Transverse colon (tissue), 4 donors: ENCODE measurements at regions not wholly inside any gene's neighbourhood (a gene's known extent, or its start where the extent isn't known, plus 50 kb on each side); places are given as distances from the start of the nearest gene placed in this dataset.
"Not testable (repeated sequence)": the region's sequence is repeated elsewhere in the genome, so short reads cannot be mapped to it uniquely, and the experiment has no call there.

Source experiments
- DNase-seq: peaks from one replicate; pipeline ENCODE4 v3.0.0-alpha.2; 2019
- H3K27ac ChIP-seq, 4 donors: fragments of 200-600 bp; sonication (generic); 2 replicates each; pipeline ENCODE4 v1.5.1; 2016 to 2018; ENCODE audit warnings: inconsistent platforms in 4 of 4
- H3K27me3 ChIP-seq: fragments of 200-600 bp; sonication (generic); 2 replicates; pipeline ENCODE4 v1.5.1; 2017; ENCODE audit warnings: inconsistent platforms
- H3K36me3 ChIP-seq, 4 donors: fragments of 200-600 bp; sonication (generic); 2 replicates each; pipeline ENCODE4 v1.5.1; 2017 to 2019; ENCODE audit warnings: inconsistent platforms in 4 of 4
- H3K4me1 ChIP-seq, 4 donors: fragments of 200-600 bp; sonication (generic); 2 replicates each; pipeline ENCODE4 v1.5.1; 2017 to 2020; ENCODE audit warnings: inconsistent platforms in 4 of 4
- H3K4me3 ChIP-seq, 4 donors: fragments of 200-600 bp; sonication (generic); 1 replicate in 1 of 4; 2 replicates in 3 of 4; pipeline versions ENCODE4 v1.5.1 to v1.6.1; 2017 to 2019; ENCODE audit warnings: inconsistent platforms in 4 of 4
- H3K9me3 ChIP-seq, 2 donors: fragments of 200-600 bp; sonication (generic); 2 replicates each; pipeline ENCODE4 v1.5.1; 2017 to 2019; ENCODE audit warnings: inconsistent platforms in 2 of 2
- EP300 ChIP-seq: sonication (generic); formaldehyde crosslinking; IDR thresholded peaks from one replicate; pipeline ENCODE4 v1.6.1; 2017; ENCODE audit warnings: antibody characterized with exemption, low read depth
- POLR2A ChIP-seq: fragments of 450-650 bp; IDR thresholded peaks from one replicate; pipeline ENCODE4 v1.6.1; 2016; ENCODE audit warnings: antibody characterized with exemption, mild to moderate bottlenecking, moderate library complexity
- POLR2AphosphoS5 ChIP-seq, 3 donors: sonication (generic); formaldehyde crosslinking; IDR thresholded peaks; one replicate each; pipeline ENCODE4 v1.6.1; 2016; ENCODE audit warnings: antibody characterized with exemption in 3 of 3
- WGBS, 2 donors: methylation state at CpG; one replicate each; pipeline ENCODE4 v1.1.5; 2018; ENCODE audit warnings: low coverage in 1 of 2; 5-methylcytosine and 5-hydroxymethylcytosine counted together
- in situ Hi-C, 4 donors: fragments of 200-750 bp; cut with MboI; loops; one replicate each; pipeline versions ENCODE4 v1.15.0 to v1.15.1; 2017; ENCODE audit warnings: low sequenced_read_pairs in 3 of 4, low pct_ligation_motif_present in 1 of 4, low pct_unique_long_range_greater_than_20kb in 1 of 4
- intact Hi-C: fragments of 100-400 bp; cut with DNase I; formaldehyde crosslinking; loops from one replicate; pipeline ENCODE4 v1.15.1; 2023; ENCODE audit warnings: low total_unique reads
- TF ChIP-seq, protein P1 (sequence below), 5 experiments: fragments of 200-600 bp in 3 of 5; fragments of 450-650 bp in 2 of 5; sonication (generic) in 3 of 5; IDR thresholded peaks; 1 replicate in 2 of 5; 2 replicates in 3 of 5; pipeline ENCODE4 v1.5.1; 2016 to 2017; ENCODE audit warnings: antibody characterized with exemption in 5 of 5, inconsistent platforms in 3 of 5, mild to moderate bottlenecking in 2 of 5, moderate library complexity in 1 of 5

DNA sequence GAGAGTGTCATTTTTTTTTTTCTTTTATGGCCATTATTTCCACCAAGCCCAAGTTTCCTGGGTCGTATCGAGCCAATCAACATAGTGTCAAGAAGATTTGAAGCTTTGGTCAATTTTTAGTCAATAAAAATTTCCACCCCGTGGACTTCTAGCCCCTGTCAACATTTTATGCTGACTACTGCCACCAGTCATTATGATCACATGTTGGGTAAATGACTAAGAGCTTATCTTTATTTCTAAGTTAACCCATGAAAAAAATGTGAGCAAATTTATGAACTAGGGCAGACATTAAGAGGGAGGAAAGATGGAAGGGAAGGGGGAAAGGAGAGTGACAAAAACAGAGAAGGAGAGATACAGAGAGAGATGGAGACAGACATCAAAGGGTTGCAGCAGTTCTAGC is 143.5 kb upstream of the ALDH1B1 start:
- no peaks in the 10 kb centered on the region for H3K27me3 ChIP-seq
- intact Hi-C loops = no loop called here
- no peak for TF ChIP-seq POLR2AphosphoS5 (IDR thresholded peaks at IDR 0.05)
- no peak for TF ChIP-seq POLR2A
- TF ChIP-seq, protein P1, sequence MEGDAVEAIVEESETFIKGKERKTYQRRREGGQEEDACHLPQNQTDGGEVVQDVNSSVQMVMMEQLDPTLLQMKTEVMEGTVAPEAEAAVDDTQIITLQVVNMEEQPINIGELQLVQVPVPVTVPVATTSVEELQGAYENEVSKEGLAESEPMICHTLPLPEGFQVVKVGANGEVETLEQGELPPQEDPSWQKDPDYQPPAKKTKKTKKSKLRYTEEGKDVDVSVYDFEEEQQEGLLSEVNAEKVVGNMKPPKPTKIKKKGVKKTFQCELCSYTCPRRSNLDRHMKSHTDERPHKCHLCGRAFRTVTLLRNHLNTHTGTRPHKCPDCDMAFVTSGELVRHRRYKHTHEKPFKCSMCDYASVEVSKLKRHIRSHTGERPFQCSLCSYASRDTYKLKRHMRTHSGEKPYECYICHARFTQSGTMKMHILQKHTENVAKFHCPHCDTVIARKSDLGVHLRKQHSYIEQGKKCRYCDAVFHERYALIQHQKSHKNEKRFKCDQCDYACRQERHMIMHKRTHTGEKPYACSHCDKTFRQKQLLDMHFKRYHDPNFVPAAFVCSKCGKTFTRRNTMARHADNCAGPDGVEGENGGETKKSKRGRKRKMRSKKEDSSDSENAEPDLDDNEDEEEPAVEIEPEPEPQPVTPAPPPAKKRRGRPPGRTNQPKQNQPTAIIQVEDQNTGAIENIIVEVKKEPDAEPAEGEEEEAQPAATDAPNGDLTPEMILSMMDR (IDR thresholded peaks at IDR 0.05) = no peak
- TF ChIP-seq EP300 = no peak
- no peak overlapping the region for H3K4me3 ChIP-seq
- 52 to 57% methylated on average over 3 of the region's 3 CpGs for WGBS, 2 donors
- in situ Hi-C loops = no loop called here
- no peak overlapping the region for H3K27ac ChIP-seq
- no peaks in the 10 kb centered on the region for H3K9me3 ChIP-seq
- DNase-seq = no peak
- H3K4me1 ChIP-seq = no peaks in the 10 kb centered on the region
- no peaks in the 10 kb centered on the region for H3K36me3 ChIP-seq

DNA sequence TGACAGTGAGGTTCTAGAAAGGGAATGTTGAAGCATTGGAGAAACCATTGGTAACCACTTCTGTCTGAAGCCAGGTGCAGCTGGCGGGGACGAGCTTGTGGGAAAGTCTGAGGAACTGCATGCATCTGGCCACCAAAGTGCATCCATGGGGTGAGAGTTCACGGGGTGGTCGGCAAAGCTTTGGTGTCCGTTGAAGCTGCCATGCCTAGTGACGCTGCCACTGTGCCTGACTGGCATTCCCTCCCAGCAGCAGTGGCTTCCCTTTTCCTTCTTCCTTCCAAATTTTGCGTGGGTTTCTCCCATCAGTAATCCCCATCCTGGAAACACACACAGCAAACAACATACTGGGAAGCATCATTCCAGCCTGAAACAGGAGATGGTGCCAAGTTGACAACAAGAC is 145.7 kb upstream of the ALDH1B1 start:
- TF ChIP-seq, protein P1 (IDR thresholded peaks at IDR 0.05) = no peak
- no peak for TF ChIP-seq POLR2A
- no peak for TF ChIP-seq POLR2AphosphoS5 (IDR thresholded peaks at IDR 0.05)
- no peak for TF ChIP-seq EP300
- intact Hi-C loops = no loop called here
- no peak for DNase-seq
- H3K9me3 ChIP-seq = no peaks in the 10 kb centered on the region
- no peak overlapping the region for H3K4me3 ChIP-seq
- H3K4me1 ChIP-seq = no peaks in the 10 kb centered on the region
- WGBS, 2 donors = 81 to 85% methylated on average over 4 to 7 of the region's 7 CpGs
- no peak overlapping the region for H3K27ac ChIP-seq
- in situ Hi-C loops = no loop called here
- no peaks in the 10 kb centered on the region for H3K36me3 ChIP-seq
- H3K27me3 ChIP-seq = no peaks in the 10 kb centered on the region

DNA sequence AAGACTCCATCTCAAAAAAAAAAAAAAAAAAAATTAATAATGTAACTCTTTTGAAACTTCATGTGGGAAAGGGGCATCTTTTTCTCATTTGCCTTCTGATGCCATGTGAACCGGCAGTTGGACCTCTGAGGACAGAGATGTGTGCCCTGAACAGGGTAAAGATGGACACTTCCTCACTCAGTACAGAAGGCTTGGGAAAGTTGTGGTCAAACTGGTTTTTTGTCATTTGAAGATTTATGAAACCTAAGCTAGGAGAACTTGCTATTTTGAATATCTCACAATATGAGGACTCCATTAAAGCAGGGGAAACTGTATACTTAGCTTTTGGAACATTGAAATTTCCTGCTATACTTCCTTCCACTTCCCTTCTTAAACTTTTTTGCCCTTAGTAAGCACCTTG is 147.5 kb upstream of the ALDH1B1 start:
- intact Hi-C loops (no loop called here), in situ Hi-C loops (no loop called here)
- H3K9me3 ChIP-seq = no peaks in the 10 kb centered on the region
- H3K27me3 ChIP-seq = no peaks in the 10 kb centered on the region
- no peak overlapping the region for H3K4me3 ChIP-seq
- DNase-seq = no peak
- 80 to 93% methylated on average over 1 of the region's 1 CpG for WGBS, 2 donors
- no peaks in the 10 kb centered on the region for H3K4me1 ChIP-seq
- H3K36me3 ChIP-seq = no peaks in the 10 kb centered on the region
- TF ChIP-seq, protein P1 (IDR thresholded peaks at IDR 0.05) = no peak
- TF ChIP-seq POLR2AphosphoS5 (IDR thresholded peaks at IDR 0.05) (no peak), EP300 (no peak), POLR2A (no peak)
- no peak overlapping the region for H3K27ac ChIP-seq

DNA sequence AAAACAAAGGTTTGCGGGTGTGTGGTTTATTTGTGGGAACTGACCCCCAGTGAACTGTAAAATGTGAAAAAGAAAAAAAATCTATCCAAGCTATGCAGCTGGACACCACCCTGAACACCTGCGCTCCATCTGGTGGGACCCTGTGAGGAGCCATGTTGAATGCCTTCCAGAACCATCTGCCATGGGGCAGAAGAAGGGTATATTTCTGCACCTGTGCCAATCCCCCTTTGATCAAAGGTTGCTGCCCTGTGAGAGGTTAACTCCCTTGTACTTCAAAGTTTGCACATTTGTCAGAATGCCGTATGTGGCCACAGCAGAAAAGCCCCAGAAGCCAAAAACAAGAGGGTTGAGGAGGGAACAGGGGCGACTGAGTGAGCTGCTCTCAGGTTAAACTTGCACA is 148.5 kb upstream of the ALDH1B1 start:
- H3K36me3 ChIP-seq = no peaks in the 10 kb centered on the region
- in situ Hi-C loops = no loop called here
- no peaks in the 10 kb centered on the region for H3K4me1 ChIP-seq
- no peak overlapping the region for H3K27ac ChIP-seq
- no peak overlapping the region for H3K4me3 ChIP-seq
- H3K27me3 ChIP-seq = no peaks in the 10 kb centered on the region
- DNase-seq = no peak
- intact Hi-C loops = no loop called here
- WGBS, 2 donors = 68 to 79% methylated on average over 3 to 4 of the region's 4 CpGs
- no peak for TF ChIP-seq POLR2A
- TF ChIP-seq EP300 = no peak
- TF ChIP-seq, protein P1 (IDR thresholded peaks at IDR 0.05) = no peak
- TF ChIP-seq POLR2AphosphoS5 (IDR thresholded peaks at IDR 0.05) = no peak
- H3K9me3 ChIP-seq = no peaks in the 10 kb centered on the region

DNA sequence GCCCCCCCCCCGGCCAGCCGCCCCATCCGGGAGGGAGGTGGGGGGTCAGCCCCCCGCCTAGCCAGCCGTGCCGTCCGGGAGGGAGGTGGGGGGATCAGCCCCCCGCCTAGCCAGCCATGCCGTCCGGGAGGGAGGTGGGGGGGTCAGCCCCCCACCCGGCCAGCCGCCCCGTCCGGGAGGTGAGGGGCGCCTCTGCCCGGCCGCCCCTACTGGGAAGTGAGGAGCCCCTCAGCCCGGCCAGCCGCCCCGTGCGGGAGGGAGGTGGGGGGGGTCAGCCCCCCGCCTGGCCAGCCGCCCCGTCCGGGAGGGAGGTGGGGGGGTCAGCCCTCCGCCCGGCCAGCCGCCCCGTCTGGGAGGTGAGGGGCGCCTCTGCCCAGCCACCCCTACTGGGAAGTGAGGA is 150.4 kb upstream of the ALDH1B1 start:
- in situ Hi-C loops, H3K36me3 ChIP-seq, intact Hi-C loops, H3K27me3 ChIP-seq, H3K27ac ChIP-seq, DNase-seq, H3K4me3 ChIP-seq, H3K4me1 ChIP-seq, H3K9me3 ChIP-seq: not testable (repeated sequence)
- no CpG with 5 or more reads among the region's 30 CpGs for WGBS, 2 donors
